ENCODE measurements at regions not wholly inside any gene's neighbourhood (a gene's known extent, or its start where the extent isn't known, plus 50 kb on each side); places are given as distances from the start of the nearest gene placed in this dataset.

GRCh38 chr2:58347810-58348209 is 106.7 kb upstream of the FANCL start:
- H3K4me2 ChIP-seq (ENCODE audit: control insufficient read depth, insufficient read depth), result no peak overlapping the region
- H3K79me2 ChIP-seq (ENCODE audit: control insufficient read depth, insufficient read depth, low read length), result no peaks in the 10 kb centered on the region
- ChIA-PET CTCF (no interaction called here), RAD21 (ENCODE audit: unreplicated experiment) (no interaction called here), POLR2A (no interaction called here), SMC1A (ENCODE audit: uncharacterized antibody, unreplicated experiment) (no interaction called here)
- H3K27me3 ChIP-seq (replicated peaks in 1 of 2; ENCODE audit: control insufficient read depth in 2 of 2, insufficient read depth in 2 of 2, low read length in 1 of 2), result peaks cover 0 to 3% of the 10 kb centered on the region in 2 experiments; a peak in 1 of 4 replicates
- no peak overlapping the region for H3K4me3 ChIP-seq
- no peaks in the 10 kb centered on the region for H3K9me3 ChIP-seq (replicated peaks; ENCODE audit: control insufficient read depth, insufficient read depth, low read length)
- no peaks in the 10 kb centered on the region for H4K20me1 ChIP-seq (ENCODE audit: control insufficient read depth, insufficient read depth)
- no peak overlapping the region for H3K27ac ChIP-seq (ENCODE audit: control insufficient read depth, insufficient read depth)
- 0% methylated on average over 1 of the region's 1 CpG for WGBS (ENCODE audit: insufficient coverage, insufficient replicate concordance, low lambda C conversion rate, missing lambda C conversion rate)
- in situ Hi-C loops (cut with MboI) (no loop called here), intact Hi-C loops (cut with micrococcal nuclease; ENCODE audit: unreplicated experiment) (loop anchor here (5.0 kb wide), 1 partner anchor 461 kb away; no protein-coding TSS in a partner anchor)
- BruUV-seq (replicated peaks), result no TSS peak
- DNase-seq (ENCODE audit: low read depth, low spot score) (no peak), FAIRE-seq (no peak), ATAC-seq (no peak)
- H3K9ac ChIP-seq (ENCODE audit: control insufficient read depth, insufficient read depth, low read length), result no peak overlapping the region
- H2AFZ ChIP-seq (ENCODE audit: control insufficient read depth, low read depth, low read length), result no peak overlapping the region
- TF ChIP-seq, protein P1, sequence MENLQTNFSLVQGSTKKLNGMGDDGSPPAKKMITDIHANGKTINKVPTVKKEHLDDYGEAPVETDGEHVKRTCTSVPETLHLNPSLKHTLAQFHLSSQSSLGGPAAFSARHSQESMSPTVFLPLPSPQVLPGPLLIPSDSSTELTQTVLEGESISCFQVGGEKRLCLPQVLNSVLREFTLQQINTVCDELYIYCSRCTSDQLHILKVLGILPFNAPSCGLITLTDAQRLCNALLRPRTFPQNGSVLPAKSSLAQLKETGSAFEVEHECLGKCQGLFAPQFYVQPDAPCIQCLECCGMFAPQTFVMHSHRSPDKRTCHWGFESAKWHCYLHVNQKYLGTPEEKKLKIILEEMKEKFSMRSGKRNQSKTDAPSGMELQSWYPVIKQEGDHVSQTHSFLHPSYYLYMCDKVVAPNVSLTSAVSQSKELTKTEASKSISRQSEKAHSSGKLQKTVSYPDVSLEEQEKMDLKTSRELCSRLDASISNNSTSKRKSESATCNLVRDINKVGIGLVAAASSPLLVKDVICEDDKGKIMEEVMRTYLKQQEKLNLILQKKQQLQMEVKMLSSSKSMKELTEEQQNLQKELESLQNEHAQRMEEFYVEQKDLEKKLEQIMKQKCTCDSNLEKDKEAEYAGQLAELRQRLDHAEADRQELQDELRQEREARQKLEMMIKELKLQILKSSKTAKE (IDR thresholded peaks at IDR 0.05; ENCODE audit: low read depth, poor library complexity, severe bottlenecking), result no peak
- TF ChIP-seq RELA (IDR thresholded peaks at IDR 0.05; ENCODE audit: borderline replicate concordance, partially characterized antibody) (no peak), SUPT20H (IDR thresholded peaks at IDR 0.05; ENCODE audit: borderline replicate concordance, control insufficient read depth, low read depth, low read length) (no peak), MYC (IDR thresholded peaks at IDR 0.05; ENCODE audit: insufficient read depth, insufficient read length, insufficient replicate concordance, low read length, severe bottlenecking) (no peak), HDGF (IDR thresholded peaks at IDR 0.05) (no peak), EP300 (IDR thresholded peaks at IDR 0.05; ENCODE audit: borderline replicate concordance in 1 of 2, control insufficient read depth in 1 of 2, low read depth in 2 of 2, low read length in 2 of 2) (no peak), POLR2AphosphoS2 (IDR thresholded peaks at IDR 0.05; ENCODE audit: low read depth, low read length) (no peak), SIN3A (IDR thresholded peaks at IDR 0.05; ENCODE audit: low read depth, low read length) (no peak)
- TF ChIP-seq, protein P2, sequence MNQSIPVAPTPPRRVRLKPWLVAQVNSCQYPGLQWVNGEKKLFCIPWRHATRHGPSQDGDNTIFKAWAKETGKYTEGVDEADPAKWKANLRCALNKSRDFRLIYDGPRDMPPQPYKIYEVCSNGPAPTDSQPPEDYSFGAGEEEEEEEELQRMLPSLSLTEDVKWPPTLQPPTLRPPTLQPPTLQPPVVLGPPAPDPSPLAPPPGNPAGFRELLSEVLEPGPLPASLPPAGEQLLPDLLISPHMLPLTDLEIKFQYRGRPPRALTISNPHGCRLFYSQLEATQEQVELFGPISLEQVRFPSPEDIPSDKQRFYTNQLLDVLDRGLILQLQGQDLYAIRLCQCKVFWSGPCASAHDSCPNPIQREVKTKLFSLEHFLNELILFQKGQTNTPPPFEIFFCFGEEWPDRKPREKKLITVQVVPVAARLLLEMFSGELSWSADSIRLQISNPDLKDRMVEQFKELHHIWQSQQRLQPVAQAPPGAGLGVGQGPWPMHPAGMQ (IDR thresholded peaks at IDR 0.05; ENCODE audit: borderline replicate concordance), result no peak
- H3K4me1 ChIP-seq (ENCODE audit: control insufficient read depth, insufficient read depth, low read length), result no peaks in the 10 kb centered on the region
- H3K36me3 ChIP-seq (ENCODE audit: control insufficient read depth in 2 of 2, insufficient read depth in 2 of 2, low read length in 1 of 2), result no peaks in the 10 kb centered on the region

All from GM12878 (cell line).